HFF-Myc (cell line): ENCODE measurements at regions not wholly inside any gene's neighbourhood (a gene's known extent, or its start where the extent isn't known, plus 50 kb on each side); places are given as distances from the start of the nearest gene placed in this dataset.

ENCODE experiments used
- DNase-seq: peaks from one replicate; pipeline ENCODE4 v3.0.0-alpha.2; 2011; ENCODE audit warnings: low read depth; ENCODE audit errors: extremely low read depth
- H3K4me3 ChIP-seq: replicated peaks from 2 replicates; pipeline ENCODE4 v1.5.1; 2011; ENCODE audit warnings: low read depth, mild to moderate bottlenecking, control low read depth, low read length
- CTCF ChIP-seq: IDR thresholded peaks from 2 replicates; pipeline ENCODE4 v1.5.1; 2012; ENCODE audit warnings: mild to moderate bottlenecking, low read depth, low read length, control low read depth; ENCODE audit errors: missing control alignments

GRCh38 chr1:232248276-232248820, 381.6 kb downstream of the SIPA1L2 start:
- H3K4me3 ChIP-seq, result no peak overlapping the region
- DNase-seq, result no peak

GRCh38 chr1:232247669-232248068, 382.3 kb downstream of the SIPA1L2 start:
- DNase-seq, result no peak
- TF ChIP-seq CTCF, result no peak
- H3K4me3 ChIP-seq, result no peak overlapping the region

More at GRCh38 chr1:232248276-232248820, 381.6 kb downstream of the SIPA1L2 start:
- TF ChIP-seq CTCF, result no peak

- H3K4me3 ChIP-seq, result no peak overlapping the region
- no peak for TF ChIP-seq CTCF
- no peak for DNase-seq
Observed at GRCh38 chr1:232244426-232244825, 385.5 kb downstream of the SIPA1L2 start.

GRCh38 chr1:232239998-232240397, 389.9 kb downstream of the SIPA1L2 start:
- no peak for TF ChIP-seq CTCF
- no peak for DNase-seq
- H3K4me3 ChIP-seq, result no peak overlapping the region

GRCh38 chr1:232239522-232239921, 390.4 kb downstream of the SIPA1L2 start:
- TF ChIP-seq CTCF, result no peak
- DNase-seq, result no peak
- H3K4me3 ChIP-seq, result no peak overlapping the region

- DNase-seq, result no peak
- TF ChIP-seq CTCF, result no peak
Observed at GRCh38 chr1:232238009-232238408, 391.9 kb downstream of the SIPA1L2 start.

GRCh38 chr1:232227306-232227705, 402.6 kb downstream of the SIPA1L2 start:
- no peak overlapping the region for H3K4me3 ChIP-seq
- DNase-seq, result no peak
- TF ChIP-seq CTCF, result no peak

More at GRCh38 chr1:232238009-232238408, 391.9 kb downstream of the SIPA1L2 start:
- H3K4me3 ChIP-seq, result no peak overlapping the region
